ENCODE measurements at regions not wholly inside any gene's neighbourhood (a gene's known extent, or its start where the extent isn't known, plus 50 kb on each side); places are given as distances from the start of the nearest gene placed in this dataset.

DNA sequence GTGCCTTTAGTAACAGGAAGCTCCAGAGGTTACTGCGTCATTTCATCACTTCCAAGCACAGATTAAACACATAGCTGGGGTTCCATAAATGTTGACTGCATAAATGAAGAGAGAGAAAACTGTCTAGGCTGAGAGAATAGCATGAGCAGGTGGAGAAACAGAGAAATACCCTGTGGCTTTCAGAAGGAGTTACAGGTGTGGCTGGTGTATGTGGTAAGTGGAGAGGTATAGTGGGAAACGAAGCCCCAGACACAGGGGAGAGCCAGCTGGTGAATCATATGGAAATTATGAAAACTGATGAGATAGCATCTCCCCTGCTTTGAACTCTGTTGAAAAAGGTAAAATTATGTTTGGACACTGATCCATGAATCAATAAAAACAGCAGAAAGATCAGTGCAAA lies 807.4 kb upstream of the POU3F3 start:
- TF ChIP-seq TAF1 (IDR thresholded peaks at IDR 0.05; ENCODE audit: low read depth) (no peak), REST (IDR thresholded peaks at IDR 0.05; ENCODE audit: borderline replicate concordance) (no peak), EP300 (conservative IDR thresholded peaks at IDR 0.05; ENCODE audit: poor library complexity, severe bottlenecking) (no peak), CTCF (IDR thresholded peaks at IDR 0.05; ENCODE audit: poor library complexity, severe bottlenecking) (no peak), RAD21 (conservative IDR thresholded peaks at IDR 0.05) (no peak)
- Histone ChIP-seq H3K27ac (ENCODE audit: low read length) (no peak overlapping the region), H3K27me3 (ENCODE audit: insufficient read depth, low read depth, low read length) (no peaks in the 10 kb centered on the region)

GRCh38 chr2:104047516-104047915 lies 806.4 kb upstream of the POU3F3 start:
- H3K9me3 ChIP-seq (ENCODE audit: low read length) = no peaks in the 10 kb centered on the region
- H3K27ac ChIP-seq (ENCODE audit: low read length) = no peak overlapping the region
- no peak overlapping the region for H3K4me2 ChIP-seq (ENCODE audit: low read length)
- no peaks in the 10 kb centered on the region for H3K79me2 ChIP-seq (replicated peaks; ENCODE audit: insufficient read depth, low read length)
- no peaks in the 10 kb centered on the region for H3F3A ChIP-seq (ENCODE audit: insufficient read depth, low read length, poor library complexity, severe bottlenecking)
- no peak overlapping the region for H2AFZ ChIP-seq (ENCODE audit: low read depth, low read length)
- no peaks in the 10 kb centered on the region for H3K27me3 ChIP-seq (ENCODE audit: insufficient read depth, low read depth, low read length)
- H3K4me3 ChIP-seq (ENCODE audit: low read length) = no peak overlapping the region
- H3K9ac ChIP-seq (ENCODE audit: low read length) = no peak overlapping the region
- no peaks in the 10 kb centered on the region for H4K20me1 ChIP-seq (ENCODE audit: insufficient read depth)
- TF ChIP-seq TAF1 (IDR thresholded peaks at IDR 0.05; ENCODE audit: low read depth) (no peak), REST (IDR thresholded peaks at IDR 0.05; ENCODE audit: borderline replicate concordance) (no peak), EZH2 (IDR thresholded peaks at IDR 0.05; ENCODE audit: borderline replicate concordance, insufficient read depth, low read length, poor library complexity, severe bottlenecking) (no peak), SMC3 (conservative IDR thresholded peaks at IDR 0.05; ENCODE audit: poor library complexity) (no peak), MXI1 (conservative IDR thresholded peaks at IDR 0.05; ENCODE audit: poor library complexity, severe bottlenecking) (no peak), POLR2AphosphoS5 (IDR thresholded peaks at IDR 0.05) (no peak), RAD21 (conservative IDR thresholded peaks at IDR 0.05) (no peak), EP300 (conservative IDR thresholded peaks at IDR 0.05; ENCODE audit: poor library complexity, severe bottlenecking) (no peak), CTCF (IDR thresholded peaks at IDR 0.05; ENCODE audit: poor library complexity, severe bottlenecking) (no peak)
- H3K9me2 ChIP-seq (ENCODE audit: insufficient read depth, low read length) = no peaks in the 10 kb centered on the region
- no peaks in the 10 kb centered on the region for H3K36me3 ChIP-seq (ENCODE audit: insufficient read depth, low read length)

More for the DNA sequence above, 807.4 kb upstream of the POU3F3 start:
- H4K20me1 ChIP-seq (ENCODE audit: insufficient read depth) = no peaks in the 10 kb centered on the region
- H3F3A ChIP-seq (ENCODE audit: insufficient read depth, low read length, poor library complexity, severe bottlenecking) = no peaks in the 10 kb centered on the region
- no peak overlapping the region for H2AFZ ChIP-seq (ENCODE audit: low read depth, low read length)
- no peaks in the 10 kb centered on the region for H3K9me2 ChIP-seq (ENCODE audit: insufficient read depth, low read length)
- no peaks in the 10 kb centered on the region for H3K79me2 ChIP-seq (replicated peaks; ENCODE audit: insufficient read depth, low read length)
- no peaks in the 10 kb centered on the region for H3K9me3 ChIP-seq (ENCODE audit: low read length)
- H3K36me3 ChIP-seq (ENCODE audit: insufficient read depth, low read length) = no peaks in the 10 kb centered on the region
- H3K4me2 ChIP-seq (ENCODE audit: low read length) = no peak overlapping the region
- H3K4me3 ChIP-seq (ENCODE audit: low read length) = no peak overlapping the region
- no peak overlapping the region for H3K9ac ChIP-seq (ENCODE audit: low read length)
